ENCODE measurements at regions not wholly inside any gene's neighbourhood (a gene's known extent, or its start where the extent isn't known, plus 50 kb on each side); places are given as distances from the start of the nearest gene placed in this dataset.
A peak's percentile ranks its signal among the peaks of the same experiment; 100 is the strongest.

- Histone ChIP-seq H3F3A (ENCODE audit: low read length, unreplicated experiment) (no peaks in the 10 kb centered on the region), H4K20me1 (ENCODE audit: low read length) (no peaks in the 10 kb centered on the region), H3K27ac (ENCODE audit: low read length) (no peak overlapping the region), H3K4me3 (ENCODE audit: low read length) (no peak overlapping the region), H3K4me2 (ENCODE audit: low read length) (no peak overlapping the region), H3K36me3 (ENCODE audit: low read depth, low read length) (no peaks in the 10 kb centered on the region), H3K9ac (ENCODE audit: low read length) (no peak overlapping the region), H3K27me3 (ENCODE audit: low read length) (no peaks in the 10 kb centered on the region), H3K9me2 (replicated peaks; ENCODE audit: low read length) (no peaks in the 10 kb centered on the region), H3K79me2 (ENCODE audit: low read length) (no peaks in the 10 kb centered on the region), H3K4me1 (ENCODE audit: insufficient read depth, low read length) (no peaks in the 10 kb centered on the region), H2AFZ (ENCODE audit: low read length) (no peak overlapping the region), H3K9me3 (ENCODE audit: low read length) (no peaks in the 10 kb centered on the region)
- ATAC-seq (no peak), DNase-seq (no peak)
- ChIA-PET CTCF (no interaction called here), POLR2A (ENCODE audit: unreplicated experiment) (no interaction called here)
- TF ChIP-seq EZH2phosphoT487 (IDR thresholded peaks at IDR 0.05; ENCODE audit: borderline replicate concordance, low read length) (no peak), EZH2 (IDR thresholded peaks at IDR 0.05; ENCODE audit: low read length, unreplicated experiment) (no peak)
- TF ChIP-seq, protein P1, sequence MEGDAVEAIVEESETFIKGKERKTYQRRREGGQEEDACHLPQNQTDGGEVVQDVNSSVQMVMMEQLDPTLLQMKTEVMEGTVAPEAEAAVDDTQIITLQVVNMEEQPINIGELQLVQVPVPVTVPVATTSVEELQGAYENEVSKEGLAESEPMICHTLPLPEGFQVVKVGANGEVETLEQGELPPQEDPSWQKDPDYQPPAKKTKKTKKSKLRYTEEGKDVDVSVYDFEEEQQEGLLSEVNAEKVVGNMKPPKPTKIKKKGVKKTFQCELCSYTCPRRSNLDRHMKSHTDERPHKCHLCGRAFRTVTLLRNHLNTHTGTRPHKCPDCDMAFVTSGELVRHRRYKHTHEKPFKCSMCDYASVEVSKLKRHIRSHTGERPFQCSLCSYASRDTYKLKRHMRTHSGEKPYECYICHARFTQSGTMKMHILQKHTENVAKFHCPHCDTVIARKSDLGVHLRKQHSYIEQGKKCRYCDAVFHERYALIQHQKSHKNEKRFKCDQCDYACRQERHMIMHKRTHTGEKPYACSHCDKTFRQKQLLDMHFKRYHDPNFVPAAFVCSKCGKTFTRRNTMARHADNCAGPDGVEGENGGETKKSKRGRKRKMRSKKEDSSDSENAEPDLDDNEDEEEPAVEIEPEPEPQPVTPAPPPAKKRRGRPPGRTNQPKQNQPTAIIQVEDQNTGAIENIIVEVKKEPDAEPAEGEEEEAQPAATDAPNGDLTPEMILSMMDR (conservative IDR thresholded peaks at IDR 0.05; ENCODE audit: low read depth, low read length) = no peak
- intact Hi-C loops (cut with micrococcal nuclease) = no loop called here
- no TSS peak for BruUV-seq (replicated peaks)
Measured at GRCh38 chr4:33316033-33316432, 2595.9 kb downstream of the PCDH7 start.

GRCh38 chr4:33316578-33316977 lies 2596.4 kb downstream of the PCDH7 start:
- DNase-seq (no peak), ATAC-seq (no peak)
- Histone ChIP-seq H2AFZ (ENCODE audit: low read length) (no peak overlapping the region), H3K36me3 (ENCODE audit: low read depth, low read length) (no peaks in the 10 kb centered on the region), H3K4me3 (ENCODE audit: low read length) (no peak overlapping the region), H3K27me3 (ENCODE audit: low read length) (no peaks in the 10 kb centered on the region), H3K79me2 (ENCODE audit: low read length) (no peaks in the 10 kb centered on the region), H3K27ac (ENCODE audit: low read length) (no peak overlapping the region), H3K9ac (ENCODE audit: low read length) (no peak overlapping the region), H3K4me2 (ENCODE audit: low read length) (no peak overlapping the region), H3K9me3 (ENCODE audit: low read length) (no peaks in the 10 kb centered on the region), H3F3A (ENCODE audit: low read length, unreplicated experiment) (no peaks in the 10 kb centered on the region), H4K20me1 (ENCODE audit: low read length) (no peaks in the 10 kb centered on the region), H3K9me2 (replicated peaks; ENCODE audit: low read length) (no peaks in the 10 kb centered on the region), H3K4me1 (ENCODE audit: insufficient read depth, low read length) (no peaks in the 10 kb centered on the region)
- no TSS peak for BruUV-seq (replicated peaks)
- ChIA-PET POLR2A (ENCODE audit: unreplicated experiment) (no interaction called here), CTCF (no interaction called here)
- TF ChIP-seq, protein P1 (conservative IDR thresholded peaks at IDR 0.05; ENCODE audit: low read depth, low read length) = no peak
- no peak for TF ChIP-seq EZH2phosphoT487 (IDR thresholded peaks at IDR 0.05; ENCODE audit: borderline replicate concordance, low read length)
- intact Hi-C loops (cut with micrococcal nuclease) = no loop called here

DNA sequence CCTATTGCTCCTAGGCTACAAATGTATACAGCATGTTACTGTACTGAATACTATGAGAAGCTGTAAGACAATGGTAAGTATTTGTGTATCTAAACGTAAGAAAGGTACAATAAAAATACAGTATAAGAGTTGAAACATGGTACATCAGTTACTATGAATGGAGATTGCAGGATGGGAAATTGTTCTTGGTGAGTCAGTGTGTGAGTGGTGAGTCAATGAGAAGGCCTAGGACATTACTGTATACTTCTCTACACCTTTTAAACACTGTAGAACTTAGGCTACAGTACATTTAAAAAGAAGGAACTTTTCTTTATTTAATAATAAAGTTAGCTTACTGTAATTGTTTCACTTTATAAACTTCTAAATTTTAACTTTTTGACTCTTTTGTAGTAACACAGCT lies 2603.2 kb downstream of the PCDH7 start:
- H3K4me2 ChIP-seq (ENCODE audit: low read length) = no peak overlapping the region
- no peaks in the 10 kb centered on the region for H3K4me1 ChIP-seq (ENCODE audit: insufficient read depth, low read length)
- TF ChIP-seq EZH2 (IDR thresholded peaks at IDR 0.05; ENCODE audit: low read length, unreplicated experiment) = no peak
- TF ChIP-seq, protein P1 (conservative IDR thresholded peaks at IDR 0.05; ENCODE audit: low read depth, low read length) = no peak
- no peak for TF ChIP-seq EZH2phosphoT487 (IDR thresholded peaks at IDR 0.05; ENCODE audit: borderline replicate concordance, low read length)
- H3K27ac ChIP-seq (ENCODE audit: low read length) = no peak overlapping the region
- H3K9me2 ChIP-seq (replicated peaks; ENCODE audit: low read length) = no peaks in the 10 kb centered on the region
- H3F3A ChIP-seq (ENCODE audit: low read length, unreplicated experiment) = no peaks in the 10 kb centered on the region
- H3K79me2 ChIP-seq (ENCODE audit: low read length) = no peaks in the 10 kb centered on the region
- peak; percentile 31 for DNase-seq
- no peak overlapping the region for H3K9ac ChIP-seq (ENCODE audit: low read length)
- CTCF ChIA-PET = no interaction called here
- no peak overlapping the region for H2AFZ ChIP-seq (ENCODE audit: low read length)
- H4K20me1 ChIP-seq (ENCODE audit: low read length) = no peaks in the 10 kb centered on the region
- POLR2A ChIA-PET (ENCODE audit: unreplicated experiment) = no interaction called here
- H3K9me3 ChIP-seq (ENCODE audit: low read length) = no peaks in the 10 kb centered on the region
- H3K4me3 ChIP-seq (ENCODE audit: low read length) = no peak overlapping the region
- H3K27me3 ChIP-seq (ENCODE audit: low read length) = no peaks in the 10 kb centered on the region
- no peaks in the 10 kb centered on the region for H3K36me3 ChIP-seq (ENCODE audit: low read depth, low read length)
- ATAC-seq = peak; percentile 53
- no TSS peak for BruUV-seq (replicated peaks)
- intact Hi-C loops (cut with micrococcal nuclease) = no loop called here
